Cardiac fibroblast (primary cell): ENCODE measurements at regions not wholly inside any gene's neighbourhood (a gene's known extent, or its start where the extent isn't known, plus 50 kb on each side); places are given as distances from the start of the nearest gene placed in this dataset.

Experiments
- DNase-seq, 2 donors: peaks; one replicate each; pipeline versions ENCODE4 v3.0.0 to v3.0.0-alpha.2; 2010; ENCODE audit warnings: low read depth in 2 of 2
- H3K4me3 ChIP-seq, 2 donors: replicated peaks in 1 of 2; 1 replicate in 1 of 2; 2 replicates in 1 of 2; pipeline ENCODE4 v1.5.1; 2011; ENCODE audit warnings: low read depth in 2 of 2, low read length in 2 of 2, mild to moderate bottlenecking in 2 of 2, moderate library complexity in 1 of 2
- TF ChIP-seq, protein P1 (sequence below): IDR thresholded peaks from one replicate; pipeline ENCODE4 v1.5.1; 2011; ENCODE audit warnings: low read depth, mild to moderate bottlenecking, low read length, inconsistent platforms

DNA sequence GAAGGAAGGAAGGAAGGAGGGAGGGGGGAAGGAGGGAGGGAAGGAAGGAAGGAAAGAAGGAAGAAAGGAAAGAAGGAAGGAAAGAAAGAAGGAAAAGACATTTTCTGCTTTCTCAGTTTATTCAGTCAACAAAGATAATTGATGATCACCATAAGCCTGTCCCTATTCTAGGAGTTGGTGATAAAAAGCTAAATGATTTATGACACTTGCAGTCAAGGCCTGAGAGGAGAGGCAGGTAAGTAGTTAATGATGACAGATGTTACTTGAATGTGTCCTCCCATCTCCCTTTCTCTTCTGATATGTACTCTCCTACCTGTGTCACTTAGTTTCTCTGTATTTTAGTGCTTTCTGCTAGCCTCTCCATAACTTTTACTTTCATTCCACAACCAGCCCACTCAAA lies 141.3 kb downstream of the SLITRK6 start:
- TF ChIP-seq, protein P1, sequence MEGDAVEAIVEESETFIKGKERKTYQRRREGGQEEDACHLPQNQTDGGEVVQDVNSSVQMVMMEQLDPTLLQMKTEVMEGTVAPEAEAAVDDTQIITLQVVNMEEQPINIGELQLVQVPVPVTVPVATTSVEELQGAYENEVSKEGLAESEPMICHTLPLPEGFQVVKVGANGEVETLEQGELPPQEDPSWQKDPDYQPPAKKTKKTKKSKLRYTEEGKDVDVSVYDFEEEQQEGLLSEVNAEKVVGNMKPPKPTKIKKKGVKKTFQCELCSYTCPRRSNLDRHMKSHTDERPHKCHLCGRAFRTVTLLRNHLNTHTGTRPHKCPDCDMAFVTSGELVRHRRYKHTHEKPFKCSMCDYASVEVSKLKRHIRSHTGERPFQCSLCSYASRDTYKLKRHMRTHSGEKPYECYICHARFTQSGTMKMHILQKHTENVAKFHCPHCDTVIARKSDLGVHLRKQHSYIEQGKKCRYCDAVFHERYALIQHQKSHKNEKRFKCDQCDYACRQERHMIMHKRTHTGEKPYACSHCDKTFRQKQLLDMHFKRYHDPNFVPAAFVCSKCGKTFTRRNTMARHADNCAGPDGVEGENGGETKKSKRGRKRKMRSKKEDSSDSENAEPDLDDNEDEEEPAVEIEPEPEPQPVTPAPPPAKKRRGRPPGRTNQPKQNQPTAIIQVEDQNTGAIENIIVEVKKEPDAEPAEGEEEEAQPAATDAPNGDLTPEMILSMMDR = no peak
- H3K4me3 ChIP-seq = no peak overlapping the region
- DNase-seq = no peak

DNA sequence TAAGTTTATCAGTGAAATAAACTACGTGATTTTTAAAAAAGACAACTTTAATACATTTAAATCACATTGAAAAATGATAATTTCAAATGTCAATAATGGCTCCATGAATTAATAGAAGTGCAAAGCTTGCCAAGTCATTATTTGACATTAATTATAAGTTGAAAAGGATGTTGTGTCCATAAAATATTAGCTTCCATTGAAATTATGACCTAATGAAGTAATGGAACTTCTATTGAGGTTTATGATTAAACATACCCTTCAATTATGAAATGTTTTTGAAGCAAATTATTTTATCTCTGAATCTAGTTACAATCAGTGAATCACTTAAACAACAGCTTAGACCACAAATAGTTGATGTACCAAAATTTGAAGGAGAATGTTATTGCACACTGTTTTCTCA lies 144.2 kb downstream of the SLITRK6 start:
- TF ChIP-seq, protein P1 = no peak
- no peak overlapping the region for H3K4me3 ChIP-seq
- DNase-seq = no peak

DNA sequence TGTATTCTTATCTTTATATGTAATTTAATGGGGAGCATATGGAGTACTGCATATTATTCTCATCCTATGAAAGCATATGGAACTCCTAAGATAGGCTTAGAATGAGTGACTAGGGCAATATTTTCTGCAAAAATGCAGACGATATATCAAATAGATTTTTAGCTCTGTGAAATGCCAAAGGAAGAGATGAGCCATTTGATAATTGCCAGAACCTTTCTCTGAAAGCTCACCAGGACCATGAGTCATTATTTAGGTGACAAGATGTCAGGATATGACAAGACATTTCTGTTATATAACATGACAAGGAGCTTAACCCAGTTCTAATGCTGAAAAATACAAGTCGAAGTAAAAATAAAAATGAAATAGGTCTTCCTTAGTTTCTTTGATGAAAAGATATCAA lies 145.0 kb downstream of the SLITRK6 start:
- no peak overlapping the region for H3K4me3 ChIP-seq
- TF ChIP-seq, protein P1 = no peak
- DNase-seq = no peak

DNA sequence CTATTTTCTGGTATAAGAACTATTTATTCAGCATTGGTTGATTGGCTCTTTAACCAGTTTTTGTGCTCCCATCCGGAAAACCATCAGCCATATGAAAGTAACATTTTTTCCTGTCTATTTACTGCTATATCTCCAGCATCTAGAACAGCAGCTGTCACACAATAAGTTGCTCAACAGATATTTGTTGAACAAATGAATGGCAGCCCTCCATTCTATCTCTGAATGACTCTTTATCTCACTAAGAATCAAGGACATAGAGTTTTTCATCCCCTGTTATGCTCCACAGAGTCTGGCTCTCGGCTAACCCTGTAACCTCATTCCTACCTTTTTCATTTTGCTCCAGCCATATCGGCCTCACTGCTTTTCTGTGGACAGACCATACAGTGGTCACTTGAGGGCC lies 145.5 kb downstream of the SLITRK6 start:
- H3K4me3 ChIP-seq = no peak overlapping the region
- TF ChIP-seq, protein P1 = no peak
- DNase-seq = no peak

DNA sequence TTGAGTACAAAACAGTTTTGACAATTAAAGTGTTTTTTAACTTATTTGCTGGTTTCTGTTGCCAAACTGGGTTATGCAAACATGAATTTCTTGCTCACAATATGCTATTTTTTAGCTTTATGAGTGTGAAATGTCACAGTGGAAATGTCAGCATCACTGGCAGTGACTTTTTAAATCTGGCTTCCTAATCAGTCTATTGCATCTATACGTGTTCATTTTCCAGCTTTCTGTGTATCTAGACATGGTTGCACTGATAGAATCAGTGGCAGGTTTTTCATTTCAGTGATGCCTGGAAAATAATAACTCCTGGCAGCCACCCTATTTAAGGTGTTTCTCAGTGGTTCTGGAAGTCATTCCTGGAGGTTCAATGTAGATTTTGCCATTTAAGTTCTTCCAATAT lies 146.7 kb downstream of the SLITRK6 start:
- no peak for DNase-seq
- no peak overlapping the region for H3K4me3 ChIP-seq
- TF ChIP-seq, protein P1 = no peak

DNA sequence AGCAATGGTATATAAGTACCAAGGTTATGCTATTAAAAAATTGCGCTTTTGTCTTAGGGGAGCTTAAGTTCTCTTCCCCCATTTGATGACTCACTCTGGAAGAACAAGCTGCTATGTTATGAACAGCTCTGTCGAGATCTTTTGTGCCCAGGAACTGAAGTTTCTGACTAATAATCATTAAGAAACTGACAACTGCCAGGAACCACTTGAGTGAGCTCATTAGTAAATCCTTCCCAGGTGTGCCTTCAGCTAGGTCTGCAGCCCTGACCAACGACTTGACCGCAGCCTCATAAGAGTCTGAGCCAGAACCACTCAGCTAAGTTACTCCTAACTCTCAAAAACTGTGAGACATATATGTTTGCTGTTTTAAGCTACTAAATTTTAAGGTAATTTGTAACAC lies 147.8 kb downstream of the SLITRK6 start:
- H3K4me3 ChIP-seq = no peak overlapping the region
- DNase-seq = no peak
- TF ChIP-seq, protein P1 = no peak

DNA sequence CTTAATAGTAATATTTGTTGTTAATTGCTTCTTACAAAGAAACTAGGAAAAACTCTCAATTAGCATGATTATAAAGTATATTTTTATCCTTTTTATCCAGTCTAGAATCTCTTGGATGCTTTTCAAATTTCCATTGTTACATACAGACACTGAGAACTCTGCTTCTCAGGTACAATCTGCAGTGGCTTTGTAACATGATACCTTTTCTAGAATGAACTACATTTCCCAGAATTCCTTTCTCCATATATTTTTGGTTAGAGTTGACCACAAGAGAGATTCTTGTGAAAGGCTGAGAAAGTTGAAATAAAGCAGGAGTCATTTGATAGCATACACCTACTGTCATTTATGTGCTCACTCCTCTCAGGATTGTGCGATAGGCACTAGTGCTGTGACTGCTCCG lies 148.6 kb downstream of the SLITRK6 start:
- no peak for DNase-seq
- TF ChIP-seq, protein P1 = no peak
- H3K4me3 ChIP-seq = no peak overlapping the region
